ENCODE measurements at regions not wholly inside any gene's neighbourhood (a gene's known extent, or its start where the extent isn't known, plus 50 kb on each side); places are given as distances from the start of the nearest gene placed in this dataset.

GRCh38 chr5:158594595-158595242 is 505.0 kb downstream of the EBF1 start:
- TF ChIP-seq EZH2 (IDR thresholded peaks at IDR 0.05; ENCODE audit: insufficient read depth, poor library complexity, severe bottlenecking) (no peak), EZH2phosphoT487 (IDR thresholded peaks at IDR 0.05; ENCODE audit: insufficient read depth, low read depth) (no peak)

All from GM23248 (cell line).